ENCODE measurements at regions not wholly inside any gene's neighbourhood (a gene's known extent, or its start where the extent isn't known, plus 50 kb on each side); places are given as distances from the start of the nearest gene placed in this dataset.

DNA sequence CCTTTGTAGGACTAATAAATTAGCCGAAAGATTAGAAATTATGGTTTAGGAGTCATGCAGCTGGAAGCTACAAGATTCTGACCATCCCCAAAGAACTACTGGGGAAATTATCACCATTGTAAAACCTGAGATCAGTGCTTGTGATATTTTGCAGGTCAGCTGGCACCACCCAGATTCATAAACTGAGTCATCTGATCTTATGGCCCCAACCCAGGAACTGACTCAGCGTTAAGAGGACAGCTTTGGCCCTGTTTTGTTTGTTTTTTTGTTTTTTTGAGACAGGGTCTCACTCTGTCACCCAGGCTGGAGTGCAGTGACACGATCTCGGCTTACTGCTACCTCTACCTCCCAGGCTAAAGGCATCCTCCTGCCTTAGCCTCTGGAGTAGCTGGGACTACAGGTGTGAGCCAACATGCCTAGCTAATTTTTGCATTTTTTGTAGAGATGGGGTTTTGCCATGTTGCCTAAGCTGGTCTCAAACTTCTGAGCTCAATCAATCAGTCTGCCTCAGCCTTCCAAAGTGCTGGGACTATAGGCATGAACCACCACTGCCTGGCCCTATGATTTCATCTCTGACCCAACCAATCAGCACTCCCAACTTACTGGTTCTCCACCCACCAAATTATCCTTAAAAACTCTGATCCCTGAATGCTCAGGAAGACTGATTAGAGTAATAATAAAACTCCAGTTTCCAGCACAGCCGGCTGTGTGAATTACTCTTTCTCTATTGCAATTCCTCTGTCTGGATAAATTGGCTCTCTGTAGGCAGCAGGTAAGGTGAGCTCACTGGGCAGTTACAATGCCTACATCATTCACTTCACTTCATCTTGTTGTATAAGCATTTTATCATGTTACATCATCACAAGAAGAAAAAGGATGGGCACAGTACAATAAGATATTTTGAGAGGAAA lies 79.4 kb upstream of the KSR1 start:
- DNase-seq (ENCODE audit: low read depth), result peak; percentile 52
- TF ChIP-seq CTCF (conservative IDR thresholded peaks at IDR 0.05; ENCODE audit: low read depth, low read length), result no peak
- no peak overlapping the region for H3K4me3 ChIP-seq (ENCODE audit: low read length)

- H3K4me3 ChIP-seq (ENCODE audit: low read length), result no peak overlapping the region
- TF ChIP-seq CTCF (conservative IDR thresholded peaks at IDR 0.05; ENCODE audit: low read depth, low read length), result no peak
- DNase-seq (ENCODE audit: low read depth), result no peak
Measured at GRCh38 chr17:27378482-27379175, 77.6 kb upstream of the KSR1 start.

- no peak for DNase-seq (ENCODE audit: low read depth)
Measured at GRCh38 chr17:27379888-27380533, 76.2 kb upstream of the KSR1 start.

GRCh38 chr17:27380551-27380950 lies 75.7 kb upstream of the KSR1 start:
- DNase-seq (ENCODE audit: low read depth), result no peak
- no peak for TF ChIP-seq CTCF (conservative IDR thresholded peaks at IDR 0.05; ENCODE audit: low read depth, low read length)
- peak overlapping the region; percentile 40 for H3K4me3 ChIP-seq (ENCODE audit: low read length)

More at GRCh38 chr17:27379888-27380533, 76.2 kb upstream of the KSR1 start:
- H3K4me3 ChIP-seq (ENCODE audit: low read length), result peak overlapping the region; percentile 40
- no peak for TF ChIP-seq CTCF (conservative IDR thresholded peaks at IDR 0.05; ENCODE audit: low read depth, low read length)

GRCh38 chr17:27381007-27381501 lies 75.2 kb upstream of the KSR1 start:
- TF ChIP-seq CTCF (conservative IDR thresholded peaks at IDR 0.05; ENCODE audit: low read depth, low read length), result peak; percentile 94
- no peak for DNase-seq (ENCODE audit: low read depth)
- no peak overlapping the region for H3K4me3 ChIP-seq (ENCODE audit: low read length)

DNA sequence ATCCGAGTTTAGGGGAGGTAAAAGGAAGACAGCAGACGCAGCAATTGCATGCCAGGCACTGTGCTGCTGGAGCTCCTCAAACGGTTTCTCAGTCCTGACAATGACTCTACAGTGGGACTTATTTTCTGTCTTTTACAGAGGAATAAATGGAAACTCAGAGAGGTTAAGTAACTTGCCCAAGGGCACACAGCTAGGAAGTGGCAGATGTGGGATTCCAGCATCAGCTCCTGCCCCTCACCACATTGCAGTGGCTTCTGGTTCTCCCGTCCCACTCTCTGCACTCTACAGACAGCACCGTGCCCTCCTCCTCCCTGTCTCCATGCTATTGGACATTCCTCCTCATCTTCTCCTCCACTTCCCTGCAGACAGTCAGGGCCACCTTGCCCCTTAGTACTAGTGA lies 74.2 kb upstream of the KSR1 start:
- no peak for TF ChIP-seq CTCF (conservative IDR thresholded peaks at IDR 0.05; ENCODE audit: low read depth, low read length)
- H3K4me3 ChIP-seq (ENCODE audit: low read length), result no peak overlapping the region
- DNase-seq (ENCODE audit: low read depth), result no peak
